HL-60/S4 treated with phorbol 12-myristate 13-acetate at 8.2 ng/mL for 4 days and 3 days (cell line): ENCODE measurements at regions not wholly inside any gene's neighbourhood (a gene's known extent, or its start where the extent isn't known, plus 50 kb on each side); places are given as distances from the start of the nearest gene placed in this dataset.

Experiments
- in situ Hi-C: fragments of 300-500 bp; cut with MboI; formaldehyde crosslinking; loops from 2 replicates; pipeline ENCODE4 v1.15.0; 2022; ENCODE audit warnings: low sequenced_read_pairs

DNA sequence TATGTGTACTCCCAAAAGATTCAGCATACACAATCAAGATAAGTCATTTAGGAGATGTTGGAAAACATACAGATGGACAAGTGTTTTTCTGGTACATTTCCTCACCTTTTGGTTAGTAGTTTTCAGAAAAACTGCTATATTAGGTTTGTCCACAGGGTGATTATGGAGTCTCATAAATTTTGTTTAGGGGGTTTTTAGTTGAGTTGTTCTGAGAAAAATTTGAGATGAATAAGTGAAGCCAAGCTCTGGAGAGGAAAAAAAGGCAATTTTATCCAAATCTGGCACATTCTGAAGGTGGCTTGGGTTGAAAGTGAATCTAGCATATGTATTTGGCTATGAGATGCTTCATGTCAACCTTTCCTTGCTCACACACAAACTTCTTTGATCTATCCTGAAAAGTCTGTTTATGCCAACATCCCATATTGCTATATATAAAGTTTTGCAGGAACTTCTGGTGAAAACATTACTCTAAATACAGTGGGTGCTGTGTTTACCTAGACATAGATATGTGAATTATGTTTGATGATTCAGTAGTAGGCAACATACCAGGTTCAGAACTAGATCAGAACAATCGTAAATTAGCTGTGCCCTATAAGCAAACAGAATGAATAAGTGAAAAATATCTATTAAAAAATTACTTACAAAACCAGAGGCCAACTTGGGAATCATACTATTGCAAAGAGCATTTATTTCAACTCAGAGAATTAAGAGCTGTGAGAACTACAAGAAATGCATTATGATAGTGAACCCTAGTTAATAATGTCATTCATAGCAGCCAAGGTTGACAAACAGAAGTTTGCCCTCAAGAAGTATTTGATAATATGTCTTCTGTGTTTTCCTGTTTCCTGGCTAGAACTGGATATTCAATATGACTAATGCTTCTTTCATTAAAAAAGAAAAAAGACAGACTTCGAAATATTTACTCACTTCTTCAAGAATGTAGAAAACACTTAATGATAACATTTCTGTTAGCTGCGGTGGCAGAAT is 552.0 kb downstream of the IRS1 start:
- in situ Hi-C loops, result no loop called here

GRCh38 chr2:226234187-226234586 is 565.4 kb downstream of the IRS1 start:
- in situ Hi-C loops, result no loop called here

- in situ Hi-C loops, result no loop called here
Observed at GRCh38 chr2:226233388-226233787, 566.2 kb downstream of the IRS1 start.

DNA sequence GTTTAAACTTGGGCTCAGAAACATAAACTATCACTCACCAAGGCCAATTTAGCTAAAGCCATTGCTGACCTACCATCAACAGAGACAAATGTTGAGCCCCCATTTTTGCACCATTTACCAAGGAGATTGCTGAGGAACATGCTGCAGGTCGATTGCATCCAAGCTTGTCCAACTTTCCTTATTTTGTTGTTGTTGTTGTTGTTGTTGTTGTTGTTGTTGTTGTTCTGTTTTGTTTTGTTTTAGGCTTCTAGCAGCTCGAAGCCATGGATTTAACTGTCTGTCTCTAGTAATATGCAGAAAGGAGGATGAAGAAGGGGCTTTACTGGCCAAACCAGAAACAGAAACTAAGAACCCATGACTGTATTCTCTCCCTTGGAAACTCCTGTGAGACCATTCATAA is 571.5 kb downstream of the IRS1 start:
- in situ Hi-C loops, result no loop called here

DNA sequence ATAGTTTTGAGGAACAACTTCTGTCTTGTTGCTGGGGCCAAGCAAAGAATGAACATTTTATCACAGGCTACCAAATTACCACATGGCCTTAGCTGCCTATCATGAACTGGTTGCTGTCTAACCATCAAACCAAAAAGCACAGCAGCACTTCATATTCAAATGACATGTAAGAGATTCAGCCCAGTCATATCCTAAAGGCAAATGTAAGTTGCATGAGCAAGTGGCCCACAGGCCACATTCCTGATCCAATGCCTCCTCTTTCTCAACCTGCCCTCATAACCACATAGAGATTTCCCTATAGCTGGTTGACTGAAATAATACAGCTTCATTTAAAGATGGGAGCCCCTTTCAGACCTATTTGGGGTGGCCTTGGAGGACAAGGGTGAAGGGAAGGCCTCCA is 572.3 kb downstream of the IRS1 start:
- in situ Hi-C loops, result no loop called here

DNA sequence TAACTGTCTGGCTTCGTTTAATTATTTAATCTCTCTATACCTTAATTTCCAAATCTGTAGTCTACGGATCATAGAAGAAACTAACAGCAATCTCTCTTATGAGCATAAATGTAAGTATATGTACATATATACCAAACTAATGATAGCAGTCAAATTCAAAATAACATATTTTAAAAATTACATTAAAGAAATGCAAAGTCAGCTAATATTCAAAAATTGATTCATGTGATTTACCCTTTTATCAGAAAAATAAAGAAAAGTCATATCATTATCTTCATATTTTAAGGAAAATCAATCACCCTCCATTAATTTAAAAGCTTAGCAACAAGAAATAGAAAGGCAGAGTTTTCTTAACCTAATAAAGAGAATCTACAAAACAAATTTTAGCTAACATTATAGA is 575.9 kb downstream of the IRS1 start:
- in situ Hi-C loops, result no loop called here

- in situ Hi-C loops, result no loop called here
Observed at GRCh38 chr2:226220511-226220910, 579.1 kb downstream of the IRS1 start.

- in situ Hi-C loops, result no loop called here
Observed at GRCh38 chr2:226217191-226217590, 582.4 kb downstream of the IRS1 start.

GRCh38 chr2:226216575-226216974 is 583.0 kb downstream of the IRS1 start:
- in situ Hi-C loops, result no loop called here

DNA sequence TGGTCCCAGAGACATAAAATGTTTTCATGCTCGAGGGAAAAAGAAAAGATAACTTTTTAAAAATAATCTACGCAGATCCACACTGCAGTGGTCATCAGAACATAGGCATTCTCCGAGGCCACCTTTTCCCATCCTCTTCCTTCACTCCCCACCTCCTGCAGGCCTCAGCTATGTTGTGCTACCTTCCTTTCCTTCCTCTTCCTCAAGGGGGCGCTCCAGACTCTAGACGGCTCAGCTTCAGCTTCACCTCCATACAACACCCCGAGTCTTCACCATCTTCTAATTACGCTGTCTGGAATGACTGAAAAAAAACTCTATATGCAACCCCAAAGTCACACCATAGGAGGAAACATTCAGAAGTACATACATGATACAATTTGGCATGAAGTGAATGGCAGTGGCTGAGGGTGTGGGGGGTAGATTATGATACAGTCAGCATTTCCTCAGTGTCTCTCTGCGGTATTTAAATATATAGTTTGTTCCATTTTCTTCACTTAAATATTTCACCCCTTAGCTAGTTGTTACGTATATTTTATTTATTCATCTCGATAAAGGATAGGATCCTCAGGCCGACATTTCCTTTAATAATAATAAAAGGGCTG is 583.6 kb downstream of the IRS1 start:
- in situ Hi-C loops, result no loop called here

DNA sequence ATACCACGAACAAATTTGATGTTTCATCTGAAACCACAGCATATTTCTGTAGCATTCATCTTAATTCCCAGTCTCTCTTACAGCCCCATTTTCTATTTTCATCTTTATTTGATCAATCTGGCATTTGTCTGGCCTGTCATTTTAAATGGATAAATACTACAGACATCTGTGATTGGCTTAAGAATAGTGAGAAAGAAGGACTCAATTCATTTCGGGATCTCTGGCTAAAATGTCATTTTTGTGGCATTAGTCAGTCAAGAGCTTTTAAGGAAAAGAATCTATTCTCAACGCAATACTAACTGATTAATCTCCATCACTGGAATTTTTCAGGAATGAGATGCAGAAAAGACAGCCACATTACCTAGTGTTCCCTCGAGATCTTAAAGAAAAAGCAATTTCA is 585.9 kb downstream of the IRS1 start:
- in situ Hi-C loops, result no loop called here

- in situ Hi-C loops, result no loop called here
Observed at GRCh38 chr2:226211439-226211838, 588.2 kb downstream of the IRS1 start.

GRCh38 chr2:226208726-226209125 is 590.9 kb downstream of the IRS1 start:
- in situ Hi-C loops, result no loop called here

DNA sequence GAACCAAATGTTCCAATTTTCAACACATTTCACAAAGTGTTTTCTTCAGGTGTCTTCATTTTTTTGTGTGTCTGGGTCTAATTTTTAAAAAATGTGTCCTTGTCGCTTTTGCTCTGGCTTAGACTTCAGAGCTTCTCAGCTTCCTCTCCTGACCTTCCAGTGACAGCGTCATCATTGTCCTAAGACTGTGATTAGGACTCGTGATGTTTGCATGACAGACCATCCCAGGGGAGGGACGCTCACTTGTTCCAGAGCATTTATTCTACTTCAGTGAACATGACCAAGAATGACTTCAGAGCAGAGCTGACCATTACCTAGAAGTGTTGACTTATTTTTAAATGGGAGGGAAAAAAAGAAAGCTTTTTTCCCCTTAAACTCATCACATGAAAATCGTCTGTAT is 591.9 kb downstream of the IRS1 start:
- in situ Hi-C loops, result no loop called here

- in situ Hi-C loops, result no loop called here
Observed at GRCh38 chr2:226199555-226199954, 600.1 kb downstream of the IRS1 start.

GRCh38 chr2:226198956-226199355 is 600.7 kb downstream of the IRS1 start:
- in situ Hi-C loops, result no loop called here

DNA sequence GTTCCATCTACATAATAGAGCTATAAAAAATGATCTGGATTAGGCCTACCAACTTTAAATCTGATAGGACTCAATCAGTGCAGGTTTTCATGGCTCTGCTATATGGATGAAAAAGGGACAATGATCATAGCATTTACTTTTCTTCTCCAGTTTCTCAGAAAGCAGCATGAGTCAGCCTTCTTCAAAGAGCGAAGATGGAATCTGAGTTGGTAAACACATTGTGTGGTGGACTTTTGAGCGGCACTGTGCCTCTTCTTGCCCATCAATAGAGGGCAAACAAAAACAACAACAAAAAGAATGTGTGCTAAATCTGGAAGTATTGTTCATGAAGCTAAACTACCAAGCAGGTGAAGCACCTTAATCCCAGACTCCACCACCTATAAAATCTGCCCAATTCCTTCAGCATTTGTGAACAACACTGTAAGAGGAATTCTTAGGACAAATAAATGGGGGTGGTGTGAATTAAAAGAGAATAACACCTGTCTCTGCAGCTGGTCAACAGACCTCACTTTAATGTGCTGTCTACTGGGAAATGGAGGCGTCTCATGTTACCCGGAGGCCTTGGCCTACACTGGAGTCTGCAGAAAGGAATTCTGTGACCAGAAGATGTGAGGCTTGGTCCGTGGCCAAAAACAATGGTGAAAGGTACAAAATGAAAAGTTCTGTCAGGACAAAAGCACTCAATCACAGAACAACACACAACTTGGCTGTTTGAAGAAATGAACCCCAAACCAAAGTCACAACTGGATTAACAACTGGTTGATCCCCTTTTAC is 609.0 kb downstream of the IRS1 start:
- in situ Hi-C loops, result no loop called here

DNA sequence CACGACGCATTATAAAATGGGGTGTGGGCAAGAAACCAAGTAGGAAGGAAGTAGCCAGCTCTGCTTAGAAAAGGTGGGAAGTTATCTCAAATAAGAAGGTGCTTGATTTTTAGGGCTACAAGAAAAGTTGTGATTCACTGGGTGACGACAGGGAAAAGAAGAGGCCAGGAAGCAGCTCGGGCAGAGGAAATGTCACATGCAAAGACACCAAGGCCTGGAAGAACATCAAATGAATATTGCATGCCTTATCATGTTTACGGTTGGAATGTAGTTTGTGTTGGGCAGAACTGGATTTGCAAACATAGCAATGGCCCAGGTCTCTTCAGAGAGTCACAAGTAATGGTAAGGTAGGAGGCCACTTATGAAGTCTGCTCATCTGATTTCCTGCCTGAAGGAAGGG is 610.6 kb downstream of the IRS1 start:
- in situ Hi-C loops, result no loop called here

- in situ Hi-C loops, result no loop called here
Observed at GRCh38 chr2:226187616-226188015, 612.0 kb downstream of the IRS1 start.

GRCh38 chr2:226187156-226187555 is 612.5 kb downstream of the IRS1 start:
- in situ Hi-C loops, result no loop called here

GRCh38 chr2:226185616-226186211 is 613.9 kb downstream of the IRS1 start:
- in situ Hi-C loops, result no loop called here
